MM.1S (cell line): ENCODE measurements at regions not wholly inside any gene's neighbourhood (a gene's known extent, or its start where the extent isn't known, plus 50 kb on each side); places are given as distances from the start of the nearest gene placed in this dataset.
"Not testable (repeated sequence)": the region's sequence is repeated elsewhere in the genome, so short reads cannot be mapped to it uniquely, and the experiment has no call there.

ENCODE experiments used
- DNase-seq: peaks from one replicate; pipeline ENCODE4 v3.0.0-alpha.2; 2015
- H2AFZ ChIP-seq: fragments of 300-600 bp; sonication (generic); 2 replicates; pipeline ENCODE4 v1.6.0; 2016; ENCODE audit warnings: antibody characterized with exemption, low read length
- H3F3A ChIP-seq: fragments of 300-600 bp; sonication (generic); 2 replicates; pipeline ENCODE4 v1.6.1; 2016; ENCODE audit warnings: mild to moderate bottlenecking, antibody characterized with exemption, low read length, moderate library complexity, mixed read lengths; ENCODE audit not compliant: insufficient read depth
- H3K27ac ChIP-seq: fragments of 300-600 bp; sonication (generic); 2 replicates; pipeline ENCODE4 v1.5.1; 2016; ENCODE audit warnings: mild to moderate bottlenecking, low read length
- H3K27me3 ChIP-seq: fragments of 300-600 bp; sonication (generic); replicated peaks from 2 replicates; pipeline ENCODE4 v1.6.0; 2016; ENCODE audit warnings: low read length; ENCODE audit not compliant: insufficient read depth
- H3K36me3 ChIP-seq: fragments of 300-600 bp; sonication (generic); replicated peaks from 2 replicates; pipeline ENCODE4 v1.6.1; 2016; ENCODE audit warnings: mild to moderate bottlenecking, low read length, mixed read lengths; ENCODE audit not compliant: insufficient read depth
- H3K4me1 ChIP-seq: fragments of 300-600 bp; sonication (generic); 2 replicates; pipeline ENCODE4 v1.6.1; 2016; ENCODE audit warnings: low read length, mixed read lengths
- H3K4me2 ChIP-seq: fragments of 300-600 bp; sonication (generic); 2 replicates; pipeline ENCODE4 v1.6.0; 2016; ENCODE audit warnings: low read depth, low read length
- H3K4me3 ChIP-seq: fragments of 300-600 bp; sonication (generic); 2 replicates; pipeline ENCODE4 v1.5.1; 2016; ENCODE audit warnings: low read length, mixed read lengths
- H3K79me2 ChIP-seq: fragments of 300-600 bp; sonication (generic); 2 replicates; pipeline ENCODE4 v1.6.1; 2016; ENCODE audit warnings: mixed run types, low read length, mixed read lengths
- H3K9ac ChIP-seq: fragments of 300-600 bp; sonication (generic); 2 replicates; pipeline ENCODE4 v1.6.1; 2016; ENCODE audit warnings: low read length, mixed read lengths
- H3K9me2 ChIP-seq: fragments of 300-600 bp; sonication (generic); replicated peaks from 2 replicates; pipeline ENCODE4 v1.6.1; 2016; ENCODE audit warnings: mild to moderate bottlenecking, low read length, mixed read lengths; ENCODE audit not compliant: insufficient read depth
- H3K9me3 ChIP-seq: fragments of 300-600 bp; sonication (generic); replicated peaks from 2 replicates; pipeline ENCODE4 v1.6.1; 2016; ENCODE audit warnings: mild to moderate bottlenecking, low read length, mixed read lengths; ENCODE audit not compliant: insufficient read depth
- H4K20me1 ChIP-seq: fragments of 300-600 bp; sonication (generic); 2 replicates; pipeline ENCODE4 v1.6.1; 2016; ENCODE audit warnings: mild to moderate bottlenecking, low read length, moderate library complexity, mixed read lengths; ENCODE audit not compliant: insufficient read depth
- EZH2 ChIP-seq: fragments of 300-600 bp; sonication (generic); optimal IDR thresholded peaks from 2 replicates; pipeline ENCODE3; 2017; ENCODE audit warnings: low read depth, mild to moderate bottlenecking, antibody characterized with exemption, low read length, mixed read lengths
- EZH2phosphoT487 ChIP-seq: fragments of 300-600 bp; sonication (generic); IDR thresholded peaks from 2 replicates; pipeline ENCODE4 v1.6.1; 2018; ENCODE audit warnings: antibody characterized with exemption, low read length
- TF ChIP-seq, protein P1 (sequence below): fragments of 300-600 bp; sonication (generic); IDR thresholded peaks from 2 replicates; pipeline ENCODE4 v1.5.1; 2016; ENCODE audit warnings: antibody characterized with exemption, low read length, mixed read lengths

- H4K20me1 ChIP-seq = no peaks in the 10 kb centered on the region
- H3K27me3 ChIP-seq = no peaks in the 10 kb centered on the region
- no peak for TF ChIP-seq EZH2
- H3K9me2 ChIP-seq = no peaks in the 10 kb centered on the region
- no peak overlapping the region for H2AFZ ChIP-seq
- H3K27ac ChIP-seq = no peak overlapping the region
- no peaks in the 10 kb centered on the region for H3K36me3 ChIP-seq
- DNase-seq = no peak
- no peak overlapping the region for H3K4me2 ChIP-seq
- H3K4me3 ChIP-seq = no peak overlapping the region
- no peaks in the 10 kb centered on the region for H3K4me1 ChIP-seq
- no peaks in the 10 kb centered on the region for H3F3A ChIP-seq
- H3K9me3 ChIP-seq = no peaks in the 10 kb centered on the region
- H3K79me2 ChIP-seq = no peaks in the 10 kb centered on the region
- no peak overlapping the region for H3K9ac ChIP-seq
Observed at GRCh38 chr17:70377654-70378053, 208.3 kb downstream of the KCNJ2 start.

GRCh38 chr17:70378076-70378475 is 208.7 kb downstream of the KCNJ2 start:
- Histone ChIP-seq H3K9me3 (no peaks in the 10 kb centered on the region), H3F3A (no peaks in the 10 kb centered on the region), H4K20me1 (no peaks in the 10 kb centered on the region), H3K4me2 (no peak overlapping the region), H3K36me3 (no peaks in the 10 kb centered on the region), H3K9ac (no peak overlapping the region), H3K9me2 (no peaks in the 10 kb centered on the region), H3K4me3 (no peak overlapping the region), H2AFZ (no peak overlapping the region), H3K27ac (no peak overlapping the region), H3K4me1 (no peaks in the 10 kb centered on the region), H3K79me2 (no peaks in the 10 kb centered on the region), H3K27me3 (no peaks in the 10 kb centered on the region)
- TF ChIP-seq EZH2 = no peak
- TF ChIP-seq, protein P1, sequence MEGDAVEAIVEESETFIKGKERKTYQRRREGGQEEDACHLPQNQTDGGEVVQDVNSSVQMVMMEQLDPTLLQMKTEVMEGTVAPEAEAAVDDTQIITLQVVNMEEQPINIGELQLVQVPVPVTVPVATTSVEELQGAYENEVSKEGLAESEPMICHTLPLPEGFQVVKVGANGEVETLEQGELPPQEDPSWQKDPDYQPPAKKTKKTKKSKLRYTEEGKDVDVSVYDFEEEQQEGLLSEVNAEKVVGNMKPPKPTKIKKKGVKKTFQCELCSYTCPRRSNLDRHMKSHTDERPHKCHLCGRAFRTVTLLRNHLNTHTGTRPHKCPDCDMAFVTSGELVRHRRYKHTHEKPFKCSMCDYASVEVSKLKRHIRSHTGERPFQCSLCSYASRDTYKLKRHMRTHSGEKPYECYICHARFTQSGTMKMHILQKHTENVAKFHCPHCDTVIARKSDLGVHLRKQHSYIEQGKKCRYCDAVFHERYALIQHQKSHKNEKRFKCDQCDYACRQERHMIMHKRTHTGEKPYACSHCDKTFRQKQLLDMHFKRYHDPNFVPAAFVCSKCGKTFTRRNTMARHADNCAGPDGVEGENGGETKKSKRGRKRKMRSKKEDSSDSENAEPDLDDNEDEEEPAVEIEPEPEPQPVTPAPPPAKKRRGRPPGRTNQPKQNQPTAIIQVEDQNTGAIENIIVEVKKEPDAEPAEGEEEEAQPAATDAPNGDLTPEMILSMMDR = no peak
- no peak for TF ChIP-seq EZH2phosphoT487
- no peak for DNase-seq

DNA sequence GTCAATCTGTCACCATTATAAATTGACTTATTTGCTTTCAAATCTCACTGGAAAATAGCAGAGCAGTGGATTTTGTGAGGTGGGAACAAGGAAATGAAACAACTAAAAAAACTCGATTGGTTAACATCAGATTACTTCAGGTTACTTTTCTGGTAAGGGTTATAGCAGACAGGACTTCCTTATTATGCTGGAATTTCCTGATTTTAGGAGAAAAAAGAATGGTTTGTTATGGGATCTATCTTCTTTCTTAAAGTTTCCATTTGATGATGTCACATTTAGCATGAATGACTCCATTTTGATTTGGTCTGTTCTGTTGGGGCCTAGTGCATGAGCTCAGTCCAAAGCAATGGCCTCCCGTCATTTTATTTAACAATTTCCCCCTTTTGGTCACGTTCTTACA is 210.6 kb downstream of the KCNJ2 start:
- no peaks in the 10 kb centered on the region for H4K20me1 ChIP-seq
- H3K4me2 ChIP-seq = no peak overlapping the region
- no peaks in the 10 kb centered on the region for H3K79me2 ChIP-seq
- no peaks in the 10 kb centered on the region for H3K36me3 ChIP-seq
- no peaks in the 10 kb centered on the region for H3K9me3 ChIP-seq
- no peak overlapping the region for H3K9ac ChIP-seq
- H3F3A ChIP-seq = no peaks in the 10 kb centered on the region
- no peak overlapping the region for H2AFZ ChIP-seq
- no peak for DNase-seq
- H3K9me2 ChIP-seq = no peaks in the 10 kb centered on the region
- TF ChIP-seq EZH2 (no peak), EZH2phosphoT487 (no peak)
- TF ChIP-seq, protein P1 = no peak
- no peak overlapping the region for H3K4me3 ChIP-seq
- H3K4me1 ChIP-seq = no peaks in the 10 kb centered on the region
- H3K27me3 ChIP-seq = no peaks in the 10 kb centered on the region
- H3K27ac ChIP-seq = no peak overlapping the region

DNA sequence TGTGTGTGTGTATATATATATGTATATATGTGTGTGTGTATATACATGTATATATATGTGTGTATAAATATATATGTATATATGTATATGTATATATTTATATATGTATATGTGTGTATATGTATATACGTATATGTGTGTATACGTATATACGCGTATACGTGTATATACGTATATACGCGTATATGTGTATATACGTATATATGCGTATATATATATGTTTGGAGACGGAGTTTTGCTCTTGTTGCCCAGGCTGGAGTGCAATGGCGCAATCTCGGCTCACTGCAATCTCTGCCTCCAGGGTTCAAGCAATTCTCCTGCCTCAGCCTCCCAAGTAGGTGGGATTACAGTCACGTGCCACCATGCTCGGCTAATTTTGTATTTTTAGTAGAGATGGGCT is 212.6 kb downstream of the KCNJ2 start:
- H3K79me2 ChIP-seq, H3K36me3 ChIP-seq, H3F3A ChIP-seq, H3K9me2 ChIP-seq, H3K9ac ChIP-seq, H3K4me3 ChIP-seq, H3K4me1 ChIP-seq, H3K27ac ChIP-seq, H2AFZ ChIP-seq, H3K27me3 ChIP-seq, H3K4me2 ChIP-seq, H4K20me1 ChIP-seq, DNase-seq, H3K9me3 ChIP-seq: not testable (repeated sequence)
